Prostate gland (tissue), 2 donors: ENCODE measurements at regions not wholly inside any gene's neighbourhood (a gene's known extent, or its start where the extent isn't known, plus 50 kb on each side); places are given as distances from the start of the nearest gene placed in this dataset.

Experiments used
- DNase-seq: peaks from one replicate; pipeline ENCODE4 v3.0.0-alpha.2; 2019; ENCODE audit warnings: low spot score
- H3K27ac ChIP-seq, 2 donors: fragments of 200-600 bp; sonication (generic); 2 replicates each; pipeline ENCODE4 v1.5.1; 2017 to 2019
- H3K27me3 ChIP-seq: fragments of 200-600 bp; sonication (generic); replicated peaks from 2 replicates; pipeline ENCODE4 v1.5.1; 2019; ENCODE audit not compliant: insufficient read depth
- H3K36me3 ChIP-seq, 2 donors: fragments of 200-600 bp; sonication (generic); 1 replicate in 1 of 2; 2 replicates in 1 of 2; pipeline versions ENCODE4 v1.5.1 to v1.8.1; 2017 to 2019
- H3K4me1 ChIP-seq: fragments of 200-600 bp; sonication (generic); replicated peaks from 2 replicates; pipeline ENCODE4 v1.5.1; 2019
- H3K4me3 ChIP-seq, 2 donors: fragments of 200-600 bp; sonication (generic); 2 replicates each; pipeline ENCODE4 v1.5.1; 2017 to 2019
- H3K9me3 ChIP-seq: fragments of 200-600 bp; sonication (generic); 2 replicates; pipeline ENCODE4 v1.5.1; 2017
- POLR2A ChIP-seq: fragments of 450-650 bp; IDR thresholded peaks from one replicate; pipeline ENCODE4 v1.6.1; 2016; ENCODE audit warnings: antibody characterized with exemption, mild to moderate bottlenecking
- POLR2AphosphoS5 ChIP-seq: sonication (generic); formaldehyde crosslinking; IDR thresholded peaks from one replicate; pipeline ENCODE4 v1.6.1; 2017; ENCODE audit warnings: antibody characterized with exemption
- WGBS: methylation state at CpG from one replicate; pipeline ENCODE4 v1.1.5; 2018; 5-methylcytosine and 5-hydroxymethylcytosine counted together
- intact Hi-C: fragments of 100-400 bp; cut with DNase I; formaldehyde crosslinking; loops from one replicate; pipeline ENCODE4 v1.14.2; 2022
- TF ChIP-seq, protein P1 (sequence below), 4 experiments: fragments of 200-600 bp in 2 of 4; fragments of 450-650 bp in 2 of 4; sonication (generic) in 2 of 4; IDR thresholded peaks; 1 replicate in 3 of 4; 2 replicates in 1 of 4; pipeline ENCODE4 v1.5.1; 2016 to 2019; ENCODE audit warnings: antibody characterized with exemption in 4 of 4, mild to moderate bottlenecking in 2 of 4, moderate library complexity in 2 of 4

DNA sequence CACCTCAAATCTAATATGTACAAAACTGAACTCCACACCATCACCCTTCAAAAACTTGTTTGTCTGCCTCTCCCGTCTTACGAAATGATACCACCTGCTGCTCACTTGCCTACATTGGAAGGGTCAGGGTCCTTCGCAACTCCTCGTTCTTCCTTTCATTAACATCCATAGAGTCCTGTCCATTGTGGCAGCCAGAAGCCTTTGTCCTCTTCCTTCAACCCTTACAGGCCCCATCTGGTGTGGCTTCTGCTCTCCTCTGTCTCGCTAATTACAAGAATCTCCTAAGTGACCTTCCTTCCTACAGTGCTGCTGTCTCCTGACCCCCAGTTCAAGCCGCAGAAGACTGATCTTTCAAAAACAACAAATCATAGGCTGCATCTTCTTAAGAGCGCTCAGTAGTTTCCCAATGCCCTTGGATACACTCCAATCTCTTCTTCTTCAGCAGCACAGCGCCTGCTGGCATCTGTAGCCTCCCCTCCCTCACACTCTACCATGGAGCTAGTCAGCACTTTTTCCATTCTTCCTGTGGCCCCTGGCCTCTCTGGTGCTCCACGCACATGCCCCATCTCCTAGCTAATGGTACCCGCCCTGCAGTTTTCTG lies 382.7 kb downstream of the LIG4 start:
- no peak overlapping the region for H3K27ac ChIP-seq
- H3K4me3 ChIP-seq: no peak overlapping the region
- no peaks in the 10 kb centered on the region for H3K27me3 ChIP-seq
- WGBS: 94% methylated on average over 10 of the region's 10 CpGs
- intact Hi-C loops: no loop called here
- H3K4me1 ChIP-seq: no peaks in the 10 kb centered on the region
- no peak for DNase-seq
- no peak for TF ChIP-seq POLR2A
- TF ChIP-seq POLR2AphosphoS5: no peak
- TF ChIP-seq, protein P1, sequence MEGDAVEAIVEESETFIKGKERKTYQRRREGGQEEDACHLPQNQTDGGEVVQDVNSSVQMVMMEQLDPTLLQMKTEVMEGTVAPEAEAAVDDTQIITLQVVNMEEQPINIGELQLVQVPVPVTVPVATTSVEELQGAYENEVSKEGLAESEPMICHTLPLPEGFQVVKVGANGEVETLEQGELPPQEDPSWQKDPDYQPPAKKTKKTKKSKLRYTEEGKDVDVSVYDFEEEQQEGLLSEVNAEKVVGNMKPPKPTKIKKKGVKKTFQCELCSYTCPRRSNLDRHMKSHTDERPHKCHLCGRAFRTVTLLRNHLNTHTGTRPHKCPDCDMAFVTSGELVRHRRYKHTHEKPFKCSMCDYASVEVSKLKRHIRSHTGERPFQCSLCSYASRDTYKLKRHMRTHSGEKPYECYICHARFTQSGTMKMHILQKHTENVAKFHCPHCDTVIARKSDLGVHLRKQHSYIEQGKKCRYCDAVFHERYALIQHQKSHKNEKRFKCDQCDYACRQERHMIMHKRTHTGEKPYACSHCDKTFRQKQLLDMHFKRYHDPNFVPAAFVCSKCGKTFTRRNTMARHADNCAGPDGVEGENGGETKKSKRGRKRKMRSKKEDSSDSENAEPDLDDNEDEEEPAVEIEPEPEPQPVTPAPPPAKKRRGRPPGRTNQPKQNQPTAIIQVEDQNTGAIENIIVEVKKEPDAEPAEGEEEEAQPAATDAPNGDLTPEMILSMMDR (IDR thresholded peaks at IDR 0.05): no peak
- no peaks in the 10 kb centered on the region for H3K9me3 ChIP-seq
- no peaks in the 10 kb centered on the region for H3K36me3 ChIP-seq

DNA sequence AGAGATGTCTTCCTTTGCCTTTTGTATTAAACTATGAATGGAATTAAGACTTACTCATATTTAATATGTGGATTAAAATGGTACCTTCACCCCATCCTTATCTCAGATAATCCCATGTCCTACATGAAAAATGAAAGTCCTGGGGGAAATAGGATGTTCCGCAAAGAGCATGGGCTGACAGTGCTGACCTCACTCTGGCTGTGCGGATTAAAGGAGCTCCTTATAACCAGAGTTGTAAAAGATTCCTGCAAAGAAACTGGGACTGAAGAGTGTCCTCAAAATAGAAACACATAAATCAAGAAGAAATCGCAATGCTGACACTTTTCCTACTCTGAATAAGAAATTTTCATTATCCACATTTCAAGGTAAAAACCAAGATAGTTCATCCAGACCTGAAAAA lies 384.5 kb downstream of the LIG4 start:
- Histone ChIP-seq H3K4me1 (no peaks in the 10 kb centered on the region), H3K27ac (no peak overlapping the region), H3K4me3 (no peak overlapping the region), H3K27me3 (no peaks in the 10 kb centered on the region), H3K9me3 (no peaks in the 10 kb centered on the region), H3K36me3 (no peaks in the 10 kb centered on the region)
- DNase-seq: no peak
- intact Hi-C loops: no loop called here
- 87% methylated on average over 3 of the region's 3 CpGs for WGBS
- TF ChIP-seq POLR2A (no peak), POLR2AphosphoS5 (no peak)
- TF ChIP-seq, protein P1 (IDR thresholded peaks at IDR 0.05): no peak

DNA sequence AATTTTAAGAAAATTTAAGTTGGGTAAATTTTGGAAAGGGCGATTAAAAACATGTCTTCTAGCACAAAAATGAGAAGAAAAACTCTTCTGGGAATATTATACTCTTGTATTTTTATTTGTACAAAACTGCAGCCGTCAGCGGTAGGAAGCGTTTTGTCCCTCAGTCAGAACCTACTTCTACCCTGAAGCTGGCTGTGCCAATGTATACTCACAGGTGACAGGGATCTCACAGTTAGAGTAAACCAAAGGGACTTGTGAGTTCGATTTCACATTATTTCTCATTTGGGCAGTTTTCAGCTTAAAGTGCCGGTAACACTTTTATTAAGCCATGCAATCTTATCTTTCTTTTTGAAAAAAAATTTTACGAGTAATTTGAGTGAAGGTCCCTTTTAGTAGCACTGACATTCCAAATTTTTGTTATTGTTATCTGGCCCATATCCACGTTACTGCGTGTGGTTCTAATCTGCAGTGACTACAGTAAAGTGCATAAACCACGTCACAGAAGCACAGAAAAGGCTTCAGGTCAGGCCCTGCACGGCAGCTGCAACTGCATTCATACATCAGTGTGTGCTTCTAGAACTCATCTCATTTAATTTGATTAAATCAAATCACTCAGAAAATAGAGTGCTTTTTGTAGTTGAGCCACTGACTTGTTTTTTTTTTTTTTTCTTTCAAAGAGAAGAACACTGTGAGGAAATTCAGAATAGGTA lies 387.3 kb downstream of the LIG4 start:
- no peaks in the 10 kb centered on the region for H3K27me3 ChIP-seq
- intact Hi-C loops: no loop called here

DNA sequence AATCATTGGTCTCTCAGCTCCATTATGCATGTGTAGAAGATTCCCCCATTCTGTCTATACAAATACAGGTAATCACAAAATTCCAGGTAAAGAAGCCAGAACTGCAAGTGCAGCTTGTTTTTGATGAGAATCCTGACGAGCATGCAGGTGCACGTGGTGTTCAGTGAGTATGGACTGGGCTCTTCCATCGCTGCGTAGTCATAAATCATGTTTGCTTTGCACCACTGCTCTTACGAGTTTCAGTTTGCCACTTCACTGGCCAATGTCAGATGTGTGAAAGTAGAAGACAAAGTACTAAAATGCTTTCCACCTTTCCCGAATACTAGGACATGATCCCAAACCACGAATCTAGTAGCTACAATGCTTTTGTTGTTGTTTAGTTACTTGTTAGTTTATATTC lies 390.7 kb downstream of the LIG4 start:
- H3K27ac ChIP-seq: no peak overlapping the region
- no peaks in the 10 kb centered on the region for H3K36me3 ChIP-seq
- H3K9me3 ChIP-seq: no peaks in the 10 kb centered on the region
- DNase-seq: no peak
- TF ChIP-seq POLR2A (no peak), POLR2AphosphoS5 (no peak)
- TF ChIP-seq, protein P1 (IDR thresholded peaks at IDR 0.05): no peak
- no peak overlapping the region for H3K4me3 ChIP-seq
- intact Hi-C loops: no loop called here
- no peaks in the 10 kb centered on the region for H3K4me1 ChIP-seq
- 55% methylated on average over 7 of the region's 7 CpGs for WGBS
- H3K27me3 ChIP-seq: no peaks in the 10 kb centered on the region

More for the DNA sequence above, 387.3 kb downstream of the LIG4 start:
- WGBS: 27% methylated on average over 11 of the region's 11 CpGs
- H3K36me3 ChIP-seq: no peaks in the 10 kb centered on the region
- H3K27ac ChIP-seq: no peak overlapping the region
- no peak for DNase-seq
- no peak overlapping the region for H3K4me3 ChIP-seq
- TF ChIP-seq, protein P1 (IDR thresholded peaks at IDR 0.05): no peak
- TF ChIP-seq POLR2AphosphoS5: no peak
- no peak for TF ChIP-seq POLR2A
- no peaks in the 10 kb centered on the region for H3K9me3 ChIP-seq
- no peaks in the 10 kb centered on the region for H3K4me1 ChIP-seq

DNA sequence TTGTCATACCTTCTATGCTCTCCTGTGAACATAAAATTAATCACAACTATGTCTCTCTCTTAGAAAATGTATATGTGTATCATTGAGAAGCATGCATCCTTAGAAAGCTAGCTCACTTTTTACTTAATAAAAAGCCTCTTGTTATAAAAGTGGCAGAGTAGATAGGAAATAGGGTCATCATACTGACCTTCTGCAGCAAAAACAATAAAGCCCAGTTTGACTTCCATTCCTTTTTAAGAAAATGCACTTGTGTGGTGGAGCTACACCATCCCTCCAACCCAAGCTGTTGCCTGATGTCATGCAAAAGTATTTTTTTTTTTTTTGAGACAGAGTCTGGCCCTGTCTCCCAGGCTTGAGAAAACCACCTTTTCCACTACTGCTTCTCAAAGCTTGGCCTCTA lies 393.3 kb downstream of the LIG4 start:
- Histone ChIP-seq H3K36me3 (no peaks in the 10 kb centered on the region), H3K4me1 (no peaks in the 10 kb centered on the region), H3K27ac (no peak overlapping the region), H3K4me3 (no peak overlapping the region), H3K9me3 (no peaks in the 10 kb centered on the region), H3K27me3 (no peaks in the 10 kb centered on the region)
- intact Hi-C loops: no loop called here
- TF ChIP-seq POLR2AphosphoS5: no peak
- no peak for TF ChIP-seq POLR2A
- TF ChIP-seq, protein P1 (IDR thresholded peaks at IDR 0.05): no peak
- no peak for DNase-seq
